H9 (cell line): ENCODE measurements at regions not wholly inside any gene's neighbourhood (a gene's known extent, or its start where the extent isn't known, plus 50 kb on each side); places are given as distances from the start of the nearest gene placed in this dataset.

ENCODE experiments used
- DNase-seq: peaks from one replicate; pipeline ENCODE4 v3.0.0-alpha.2; 2017
- H2AFZ ChIP-seq: one replicate; pipeline ENCODE4 v1.6.1; 2013; ENCODE audit warnings: mild to moderate bottlenecking, low read length, control low read depth, moderate library complexity
- H2AK5ac ChIP-seq: 2 replicates; pipeline ENCODE4 v1.6.1; 2013; ENCODE audit warnings: low read length, control low read depth, mixed read lengths; ENCODE audit not compliant: insufficient read length
- H2BK120ac ChIP-seq: one replicate; pipeline ENCODE4 v1.6.1; 2013; ENCODE audit warnings: low read depth, mild to moderate bottlenecking, low read length, control low read depth, inconsistent platforms; ENCODE audit not compliant: poor library complexity, severe bottlenecking
- H2BK12ac ChIP-seq: 2 replicates; pipeline ENCODE4 v1.6.1; 2013; ENCODE audit warnings: low read length, control low read depth, mixed read lengths, low read depth; ENCODE audit not compliant: insufficient read length
- H2BK15ac ChIP-seq: 2 replicates; pipeline ENCODE4 v1.6.1; 2013; ENCODE audit warnings: low read depth, low read length, control low read depth
- H2BK20ac ChIP-seq: one replicate; pipeline ENCODE4 v1.6.1; 2013; ENCODE audit warnings: low read depth, mild to moderate bottlenecking, low read length, control low read depth, inconsistent platforms; ENCODE audit not compliant: poor library complexity, severe bottlenecking
- H2BK5ac ChIP-seq: 2 replicates; pipeline ENCODE4 v1.6.1; 2013; ENCODE audit warnings: low read length, control low read depth, mixed read lengths; ENCODE audit not compliant: insufficient read length
- H3K14ac ChIP-seq: 2 replicates; pipeline ENCODE4 v1.6.1; 2013; ENCODE audit warnings: low read length, control low read depth; ENCODE audit not compliant: insufficient read depth
- H3K18ac ChIP-seq: 2 replicates; pipeline ENCODE4 v1.6.1; 2013; ENCODE audit warnings: low read depth, mild to moderate bottlenecking, mixed read lengths, low read length, control low read depth; ENCODE audit not compliant: insufficient read length
- H3K23ac ChIP-seq: 2 replicates; pipeline ENCODE4 v1.6.1; 2013; ENCODE audit warnings: low read length, control low read depth, mixed read lengths, low read depth; ENCODE audit not compliant: insufficient read length
- H3K23me2 ChIP-seq: 2 replicates; pipeline ENCODE4 v1.6.1; 2013; ENCODE audit warnings: low read depth, mild to moderate bottlenecking, mixed read lengths, low read length, control low read depth; ENCODE audit not compliant: insufficient read length, poor library complexity, severe bottlenecking
- H3K27ac ChIP-seq: 2 replicates; pipeline ENCODE4 v1.5.1; 2013; ENCODE audit warnings: low read length, control low read depth, mixed read lengths, low read depth; ENCODE audit not compliant: insufficient read length
- H3K27me3 ChIP-seq: 2 replicates; pipeline ENCODE4 v1.6.1; 2013; ENCODE audit warnings: low read length, control low read depth, inconsistent platforms; ENCODE audit not compliant: insufficient read depth
- H3K4ac ChIP-seq: 2 replicates; pipeline ENCODE4 v1.6.1; 2013; ENCODE audit warnings: low read depth, mild to moderate bottlenecking, control low read depth, inconsistent platforms, low read length, moderate library complexity
- H3K4me1 ChIP-seq: 2 replicates; pipeline ENCODE4 v1.6.1; 2013; ENCODE audit warnings: low read length, control low read depth, inconsistent platforms; ENCODE audit not compliant: insufficient read depth
- H3K4me2 ChIP-seq: 2 replicates; pipeline ENCODE4 v1.6.1; 2013; ENCODE audit warnings: low read length, control low read depth, mixed read lengths; ENCODE audit not compliant: insufficient read length, insufficient read depth
- H3K56ac ChIP-seq: 2 replicates; pipeline ENCODE4 v1.6.1; 2013; ENCODE audit warnings: low read depth, mild to moderate bottlenecking, mixed read lengths, low read length, control low read depth; ENCODE audit not compliant: insufficient read length
- H3K79me1 ChIP-seq: 2 replicates; pipeline ENCODE4 v1.6.1; 2013; ENCODE audit warnings: low read depth, mild to moderate bottlenecking, moderate library complexity, low read length, control low read depth, inconsistent platforms; ENCODE audit not compliant: insufficient read depth, poor library complexity, severe bottlenecking
- H3K79me2 ChIP-seq: 2 replicates; pipeline ENCODE4 v1.6.1; 2013; ENCODE audit warnings: low read length, control low read depth, inconsistent platforms; ENCODE audit not compliant: insufficient read depth
- H3K9ac ChIP-seq: 2 replicates; pipeline ENCODE4 v1.6.1; 2013; ENCODE audit warnings: low read length, control low read depth, mixed read lengths; ENCODE audit not compliant: insufficient read length; ENCODE audit errors: extremely low read depth
- H3K9me3 ChIP-seq: one replicate; pipeline ENCODE4 v1.6.1; 2013; ENCODE audit warnings: low read depth, low read length, inconsistent platforms; ENCODE audit not compliant: control insufficient read depth
- H3T11ph ChIP-seq: one replicate; pipeline ENCODE4 v1.6.1; 2013; ENCODE audit warnings: mild to moderate bottlenecking, low read length, control low read depth, inconsistent platforms
- H4K20me1 ChIP-seq: one replicate; pipeline ENCODE4 v1.6.1; 2013; ENCODE audit not compliant: control insufficient read depth, insufficient read length, insufficient read depth
- H4K5ac ChIP-seq: 2 replicates; pipeline ENCODE4 v1.6.1; 2013; ENCODE audit warnings: low read depth, mild to moderate bottlenecking, mixed read lengths, low read length, control low read depth; ENCODE audit not compliant: insufficient read length
- H4K8ac ChIP-seq: replicated peaks from 2 replicates; pipeline ENCODE4 v1.6.1; 2013; ENCODE audit warnings: low read length, control low read depth, mixed read lengths, low read depth; ENCODE audit not compliant: insufficient read length
- H4K91ac ChIP-seq: 2 replicates; pipeline ENCODE4 v1.6.1; 2013; ENCODE audit warnings: low read depth, mild to moderate bottlenecking, moderate library complexity, mixed read lengths, low read length, control low read depth; ENCODE audit not compliant: insufficient read length
- H3K27ac Mint-ChIP-seq, 3 experiments: 2 replicates in 2 of 3; 3 replicates in 1 of 3; pipeline ENCODE4 v1.8.0; 2020 to 2021; ENCODE audit warnings: mixed read lengths in 3 of 3, mild to moderate bottlenecking in 1 of 3, moderate library complexity in 1 of 3
- H3K27me3 Mint-ChIP-seq: 2 replicates; pipeline ENCODE4 v1.8.0; 2021; ENCODE audit warnings: low read depth, mild to moderate bottlenecking, moderate library complexity, mixed read lengths
- H3K36me3 Mint-ChIP-seq, 3 experiments: 2 replicates in 2 of 3; 3 replicates in 1 of 3; pipeline ENCODE4 v1.8.0; 2020 to 2021; ENCODE audit warnings: low read depth in 3 of 3, mixed read lengths in 3 of 3; ENCODE audit not compliant: insufficient read depth in 1 of 3
- H3K4me1 Mint-ChIP-seq, 2 experiments: 2 replicates each; pipeline ENCODE4 v1.8.0; 2020; ENCODE audit warnings: mixed read lengths in 2 of 2
- H3K4me3 Mint-ChIP-seq, 2 experiments: 2 replicates in 1 of 2; 3 replicates in 1 of 2; pipeline ENCODE4 v1.8.0; 2020 to 2021; ENCODE audit warnings: mild to moderate bottlenecking in 2 of 2, mixed read lengths in 2 of 2, moderate library complexity in 1 of 2
- H3K9me3 Mint-ChIP-seq, 2 experiments: 2 replicates in 1 of 2; 3 replicates in 1 of 2; pipeline ENCODE4 v1.8.0; 2020; ENCODE audit warnings: mild to moderate bottlenecking in 2 of 2, mixed read lengths in 2 of 2, moderate library complexity in 1 of 2
- CTCF ChIP-seq: fragments of 200-600 bp; sonication (generic); conservative IDR thresholded peaks from 3 replicates; pipeline ENCODE4 v1.8.0; 2021; ENCODE audit warnings: antibody characterized with exemption, mild to moderate bottlenecking
- WGBS: extraction: QIAGEN DNeasy Blood & Tissue Kit; methylation state at CpG from one replicate; pipeline ENCODE4 v1.1.7; 2013; ENCODE audit warnings: missing lambda C conversion rate, low lambda C conversion rate, mixed read lengths; ENCODE audit not compliant: insufficient read length; ENCODE audit errors: extremely low coverage; 5-methylcytosine and 5-hydroxymethylcytosine counted together

- H3K27me3 Mint-ChIP-seq: peaks cover 4% of the 10 kb centered on the region
- Histone ChIP-seq H3K9me3 (peaks cover 79% of the 10 kb centered on the region), H3K9ac (no peak overlapping the region)
Observed at GRCh38 chr22:47423861-47424820, 661.7 kb downstream of the TBC1D22A start.

More at GRCh38 chr22:47423861-47424820, 661.7 kb downstream of the TBC1D22A start:
- Histone ChIP-seq H2BK120ac (no peak overlapping the region), H3K23me2 (no peaks in the 10 kb centered on the region), H4K5ac (no peak overlapping the region), H3K23ac (no peak overlapping the region), H3T11ph (no peak overlapping the region), H4K91ac (no peak overlapping the region), H3K27me3 (no peaks in the 10 kb centered on the region), H2BK12ac (no peak overlapping the region), H4K8ac (no peak overlapping the region), H2BK5ac (no peak overlapping the region), H3K4me2 (no peak overlapping the region), H3K56ac (no peak overlapping the region), H2BK20ac (no peak overlapping the region), H3K14ac (no peak overlapping the region), H2BK15ac (no peak overlapping the region), H4K20me1 (no peaks in the 10 kb centered on the region), H2AFZ (no peak overlapping the region), H3K4me1 (no peaks in the 10 kb centered on the region), H3K79me1 (no peaks in the 10 kb centered on the region), H3K4ac (no peak overlapping the region), H2AK5ac (no peak overlapping the region), H3K18ac (no peak overlapping the region), H3K27ac (no peak overlapping the region), H3K79me2 (no peaks in the 10 kb centered on the region)
- peaks cover 4 to 39% (median 16%) of the 10 kb centered on the region in 3 experiments; a peak in 6 of 7 replicates for H3K36me3 Mint-ChIP-seq
- no peak overlapping the region for H3K4me3 Mint-ChIP-seq
- TF ChIP-seq CTCF: no peak
- peaks cover 87 to 94% of the 10 kb centered on the region in 2 experiments for H3K9me3 Mint-ChIP-seq
- H3K27ac Mint-ChIP-seq: no peak overlapping the region
- no peak for DNase-seq
- H3K4me1 Mint-ChIP-seq: no peaks in the 10 kb centered on the region
- WGBS: no CpG with 5 or more reads among the region's 21 CpGs
